ENCODE measurements at regions not wholly inside any gene's neighbourhood (a gene's known extent, or its start where the extent isn't known, plus 50 kb on each side); places are given as distances from the start of the nearest gene placed in this dataset.

DNA sequence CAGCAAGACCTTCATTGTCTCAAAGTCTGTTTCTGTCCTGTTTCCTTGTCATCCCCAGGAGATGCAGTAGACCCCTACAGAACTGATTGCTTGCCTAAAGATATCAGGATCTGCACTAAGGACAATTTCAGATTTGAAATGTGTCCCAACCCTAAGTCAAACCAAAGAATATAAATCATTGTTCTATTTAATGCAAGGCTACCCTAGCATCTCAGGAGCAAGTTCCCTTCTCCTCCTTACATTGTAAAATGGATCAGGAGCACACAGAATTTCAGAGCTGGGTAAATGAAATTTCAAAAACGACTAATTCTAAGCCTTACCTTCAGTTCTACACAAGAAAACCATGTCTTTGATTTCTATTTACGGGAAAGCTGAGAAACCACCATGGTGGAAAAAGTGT lies 360.9 kb upstream of the KCNH8 start:
- H3K9me3 Mint-ChIP-seq, result peaks cover 0 to 3% (median 0%) of the 10 kb centered on the region in 7 donors
- DNase-seq, result no peak
- intact Hi-C loops (cut with micrococcal nuclease), result no loop called here
- Histone ChIP-seq H3K27me3 (ENCODE audit: control insufficient read depth in 2 of 2, insufficient read depth in 2 of 2, low read length in 2 of 2) (no peaks in the 10 kb centered on the region), H2AFZ (ENCODE audit: insufficient read depth, low read depth, low read length, poor library complexity, severe bottlenecking) (no peak overlapping the region), H3K4me3 (replicated peaks in 1 of 3; ENCODE audit: low read depth in 2 of 3, low read length in 3 of 3) (no peak overlapping the region), H3K9ac (ENCODE audit: insufficient read depth, low read length, poor library complexity, severe bottlenecking) (no peak overlapping the region), H3K4me1 (ENCODE audit: control insufficient read depth in 1 of 2, insufficient read depth in 2 of 2, low read length in 2 of 2) (no peaks in the 10 kb centered on the region), H3K27ac (ENCODE audit: low read depth in 1 of 2, low read length in 2 of 2) (no peak overlapping the region), H3K36me3 (replicated peaks in 1 of 2; ENCODE audit: control insufficient read depth in 1 of 2, insufficient read depth in 2 of 2, low read length in 2 of 2) (no peaks in the 10 kb centered on the region), H3K9me3 (replicated peaks in 1 of 2; ENCODE audit: control insufficient read depth in 1 of 2, insufficient read depth in 1 of 2, low read length in 2 of 2) (no peaks in the 10 kb centered on the region), H3K4me2 (replicated peaks; ENCODE audit: extremely low read depth, low read length, poor library complexity, severe bottlenecking) (no peak overlapping the region), H3K79me2 (ENCODE audit: insufficient read depth, low read length) (no peaks in the 10 kb centered on the region), H4K20me1 (ENCODE audit: insufficient read depth, low read length) (no peaks in the 10 kb centered on the region)
- H3K4me3 Mint-ChIP-seq, result no peak overlapping the region
- no CpG with 5 or more reads among the region's 2 CpGs for WGBS (ENCODE audit: insufficient coverage)
- H3K36me3 Mint-ChIP-seq, result no peaks in the 10 kb centered on the region
- no peaks in the 10 kb centered on the region for H3K27me3 Mint-ChIP-seq (ENCODE audit: low read depth in 3 of 3)
- no peak overlapping the region for H3K27ac Mint-ChIP-seq
- no peaks in the 10 kb centered on the region for H3K4me1 Mint-ChIP-seq
- TF ChIP-seq, protein P1, sequence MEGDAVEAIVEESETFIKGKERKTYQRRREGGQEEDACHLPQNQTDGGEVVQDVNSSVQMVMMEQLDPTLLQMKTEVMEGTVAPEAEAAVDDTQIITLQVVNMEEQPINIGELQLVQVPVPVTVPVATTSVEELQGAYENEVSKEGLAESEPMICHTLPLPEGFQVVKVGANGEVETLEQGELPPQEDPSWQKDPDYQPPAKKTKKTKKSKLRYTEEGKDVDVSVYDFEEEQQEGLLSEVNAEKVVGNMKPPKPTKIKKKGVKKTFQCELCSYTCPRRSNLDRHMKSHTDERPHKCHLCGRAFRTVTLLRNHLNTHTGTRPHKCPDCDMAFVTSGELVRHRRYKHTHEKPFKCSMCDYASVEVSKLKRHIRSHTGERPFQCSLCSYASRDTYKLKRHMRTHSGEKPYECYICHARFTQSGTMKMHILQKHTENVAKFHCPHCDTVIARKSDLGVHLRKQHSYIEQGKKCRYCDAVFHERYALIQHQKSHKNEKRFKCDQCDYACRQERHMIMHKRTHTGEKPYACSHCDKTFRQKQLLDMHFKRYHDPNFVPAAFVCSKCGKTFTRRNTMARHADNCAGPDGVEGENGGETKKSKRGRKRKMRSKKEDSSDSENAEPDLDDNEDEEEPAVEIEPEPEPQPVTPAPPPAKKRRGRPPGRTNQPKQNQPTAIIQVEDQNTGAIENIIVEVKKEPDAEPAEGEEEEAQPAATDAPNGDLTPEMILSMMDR (IDR thresholded peaks at IDR 0.05), result no peak

DNA sequence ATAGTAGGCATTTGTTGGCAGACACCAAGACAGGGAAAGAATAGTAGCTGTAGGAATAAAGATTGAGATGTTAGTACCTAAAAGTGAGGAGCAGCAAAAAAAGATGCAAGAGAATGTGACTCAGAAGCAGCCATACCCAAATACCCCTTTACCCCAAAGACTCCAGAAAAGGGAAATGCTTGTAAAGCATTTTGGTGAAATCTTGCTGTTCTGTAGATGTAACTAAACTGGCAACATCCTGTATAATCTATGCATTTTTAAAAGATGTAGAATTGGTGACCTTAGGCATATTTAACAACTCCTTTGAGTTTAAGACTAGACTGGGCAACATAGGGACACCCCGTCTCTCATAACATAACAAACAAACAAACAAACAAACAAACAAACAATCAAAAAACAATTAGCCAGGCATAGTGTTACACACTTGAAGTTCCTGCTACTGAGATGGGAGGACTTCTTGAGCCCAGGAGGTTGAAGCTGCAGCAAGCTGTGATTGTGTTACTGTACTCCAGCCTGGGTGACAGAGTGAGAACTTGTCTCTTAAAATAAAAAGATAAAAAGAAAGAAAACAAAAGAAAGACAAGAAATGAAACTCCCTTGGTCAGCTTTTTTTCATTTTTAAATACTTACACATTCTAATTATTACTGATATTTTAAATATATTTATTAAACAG lies 361.5 kb upstream of the KCNH8 start:
- Mint-ChIP-seq H3K9me3 (peaks cover 0 to 3% (median 0%) of the 10 kb centered on the region in 7 donors), H3K4me1 (peaks cover under 1% of the 10 kb centered on the region), H3K27me3 (ENCODE audit: low read depth in 3 of 3) (no peaks in the 10 kb centered on the region), H3K4me3 (no peak overlapping the region), H3K27ac (no peak overlapping the region), H3K36me3 (no peaks in the 10 kb centered on the region)
- WGBS (ENCODE audit: insufficient coverage), result no CpG with 5 or more reads among the region's 1 CpG
- Histone ChIP-seq H3K4me2 (replicated peaks; ENCODE audit: extremely low read depth, low read length, poor library complexity, severe bottlenecking) (no peak overlapping the region), H3K27ac (ENCODE audit: low read depth in 1 of 2, low read length in 2 of 2) (no peak overlapping the region), H3K27me3 (ENCODE audit: control insufficient read depth in 2 of 2, insufficient read depth in 2 of 2, low read length in 2 of 2) (no peaks in the 10 kb centered on the region), H4K20me1 (ENCODE audit: insufficient read depth, low read length) (no peaks in the 10 kb centered on the region), H3K79me2 (ENCODE audit: insufficient read depth, low read length) (no peaks in the 10 kb centered on the region), H3K4me1 (ENCODE audit: control insufficient read depth in 1 of 2, insufficient read depth in 2 of 2, low read length in 2 of 2) (no peaks in the 10 kb centered on the region), H2AFZ (ENCODE audit: insufficient read depth, low read depth, low read length, poor library complexity, severe bottlenecking) (no peak overlapping the region), H3K9ac (ENCODE audit: insufficient read depth, low read length, poor library complexity, severe bottlenecking) (no peak overlapping the region), H3K4me3 (replicated peaks in 1 of 3; ENCODE audit: low read depth in 2 of 3, low read length in 3 of 3) (no peak overlapping the region), H3K36me3 (replicated peaks in 1 of 2; ENCODE audit: control insufficient read depth in 1 of 2, insufficient read depth in 2 of 2, low read length in 2 of 2) (no peaks in the 10 kb centered on the region), H3K9me3 (replicated peaks in 1 of 2; ENCODE audit: control insufficient read depth in 1 of 2, insufficient read depth in 1 of 2, low read length in 2 of 2) (no peaks in the 10 kb centered on the region)
- no peak for DNase-seq
- intact Hi-C loops (cut with micrococcal nuclease), result no loop called here
- TF ChIP-seq, protein P1 (IDR thresholded peaks at IDR 0.05), result no peak
